ENCODE measurements at regions not wholly inside any gene's neighbourhood (a gene's known extent, or its start where the extent isn't known, plus 50 kb on each side); places are given as distances from the start of the nearest gene placed in this dataset.
A peak's percentile ranks its signal among the peaks of the same experiment; 100 is the strongest.

- Histone ChIP-seq H3K4me1 (ENCODE audit: insufficient read depth, low read length) (peaks cover 9% of the 10 kb centered on the region), H3K79me2 (ENCODE audit: insufficient read depth, low read length) (no peaks in the 10 kb centered on the region), H3K4me2 (ENCODE audit: low read length) (peak overlapping the region; percentile 74), H3K4me3 (ENCODE audit: insufficient read depth, low read depth, low read length) (no peak overlapping the region), H4K20me1 (ENCODE audit: insufficient read depth, low read length) (no peaks in the 10 kb centered on the region), H3K27me3 (ENCODE audit: insufficient read depth, low read length) (no peaks in the 10 kb centered on the region), H3K9me3 (ENCODE audit: insufficient read depth, low read depth, low read length) (no peaks in the 10 kb centered on the region), H3K36me3 (ENCODE audit: insufficient read depth, low read length) (no peaks in the 10 kb centered on the region), H2AFZ (ENCODE audit: low read depth, low read length) (no peak overlapping the region), H3K9ac (ENCODE audit: low read length) (no peak overlapping the region), H3K27ac (ENCODE audit: low read depth, low read length) (peak overlapping the region; percentile 92)
- Mint-ChIP-seq H3K4me3 (ENCODE audit: unreplicated experiment) (no peak overlapping the region), H3K4me1 (ENCODE audit: low read depth, unreplicated experiment) (peaks cover 31% of the 10 kb centered on the region), H3K36me3 (ENCODE audit: low read depth, unreplicated experiment) (no peaks in the 10 kb centered on the region), H3K27ac (ENCODE audit: unreplicated experiment) (peak overlapping the region; percentile 92), H3K27me3 (ENCODE audit: low read depth, unreplicated experiment) (no peaks in the 10 kb centered on the region), H3K9me3 (ENCODE audit: unreplicated experiment) (peaks cover under 1% of the 10 kb centered on the region)
- FAIRE-seq (no peak), DNase-seq (ENCODE audit: low read depth) (no peak)
- TF ChIP-seq CTCF (IDR thresholded peaks at IDR 0.05; ENCODE audit: insufficient read depth, low read depth, low read length) (no peak), EZH2 (IDR thresholded peaks at IDR 0.05; ENCODE audit: insufficient read depth, low read length) (no peak)
Measured at GRCh38 chr2:65577654-65578053, 145.3 kb upstream of the SPRED2 start.

GRCh38 chr2:65576861-65577601 lies 144.6 kb upstream of the SPRED2 start:
- Histone ChIP-seq H3K9me3 (ENCODE audit: insufficient read depth, low read depth, low read length) (no peaks in the 10 kb centered on the region), H3K27me3 (ENCODE audit: insufficient read depth, low read length) (no peaks in the 10 kb centered on the region), H3K4me3 (ENCODE audit: insufficient read depth, low read depth, low read length) (peak overlapping the region; percentile 12), H4K20me1 (ENCODE audit: insufficient read depth, low read length) (no peaks in the 10 kb centered on the region), H3K4me2 (ENCODE audit: low read length) (peak overlapping the region; percentile 74), H2AFZ (ENCODE audit: low read depth, low read length) (peak overlapping the region; percentile 13), H3K79me2 (ENCODE audit: insufficient read depth, low read length) (no peaks in the 10 kb centered on the region), H3K4me1 (ENCODE audit: insufficient read depth, low read length) (peaks cover 9% of the 10 kb centered on the region), H3K27ac (ENCODE audit: low read depth, low read length) (peak overlapping the region; percentile 92), H3K36me3 (ENCODE audit: insufficient read depth, low read length) (no peaks in the 10 kb centered on the region), H3K9ac (ENCODE audit: low read length) (peak overlapping the region; percentile 70)
- TF ChIP-seq EZH2 (IDR thresholded peaks at IDR 0.05; ENCODE audit: insufficient read depth, low read length) (no peak), CTCF (IDR thresholded peaks at IDR 0.05; ENCODE audit: insufficient read depth, low read depth, low read length) (no peak)
- Mint-ChIP-seq H3K4me1 (ENCODE audit: low read depth, unreplicated experiment) (peaks cover 31% of the 10 kb centered on the region), H3K4me3 (ENCODE audit: unreplicated experiment) (peak overlapping the region; percentile 15), H3K27me3 (ENCODE audit: low read depth, unreplicated experiment) (no peaks in the 10 kb centered on the region), H3K9me3 (ENCODE audit: unreplicated experiment) (no peaks in the 10 kb centered on the region), H3K36me3 (ENCODE audit: low read depth, unreplicated experiment) (no peaks in the 10 kb centered on the region), H3K27ac (ENCODE audit: unreplicated experiment) (peak overlapping the region; percentile 92)
- peak; percentile 95 for DNase-seq (ENCODE audit: low read depth)
- FAIRE-seq: peak; percentile 64

- FAIRE-seq: no peak
- no peaks in the 10 kb centered on the region for H4K20me1 ChIP-seq (ENCODE audit: insufficient read depth, low read length)
Measured at GRCh38 chr2:65576278-65576677, 143.9 kb upstream of the SPRED2 start.

More at GRCh38 chr2:65576278-65576677, 143.9 kb upstream of the SPRED2 start:
- no peak overlapping the region for H3K4me3 ChIP-seq (ENCODE audit: insufficient read depth, low read depth, low read length)
- H3K9me3 Mint-ChIP-seq (ENCODE audit: unreplicated experiment): no peaks in the 10 kb centered on the region
- H3K36me3 ChIP-seq (ENCODE audit: insufficient read depth, low read length): no peaks in the 10 kb centered on the region
- peak overlapping the region; percentile 74 for H3K4me2 ChIP-seq (ENCODE audit: low read length)
- H3K27ac ChIP-seq (ENCODE audit: low read depth, low read length): peak overlapping the region; percentile 92
- H3K4me1 ChIP-seq (ENCODE audit: insufficient read depth, low read length): peaks cover 9% of the 10 kb centered on the region
- H3K9me3 ChIP-seq (ENCODE audit: insufficient read depth, low read depth, low read length): no peaks in the 10 kb centered on the region
- H3K79me2 ChIP-seq (ENCODE audit: insufficient read depth, low read length): no peaks in the 10 kb centered on the region
- H3K4me1 Mint-ChIP-seq (ENCODE audit: low read depth, unreplicated experiment): peaks cover 31% of the 10 kb centered on the region
- H3K27me3 ChIP-seq (ENCODE audit: insufficient read depth, low read length): no peaks in the 10 kb centered on the region
- no peak for DNase-seq (ENCODE audit: low read depth)
- no peaks in the 10 kb centered on the region for H3K27me3 Mint-ChIP-seq (ENCODE audit: low read depth, unreplicated experiment)
- TF ChIP-seq EZH2 (IDR thresholded peaks at IDR 0.05; ENCODE audit: insufficient read depth, low read length): no peak
- no peak for TF ChIP-seq CTCF (IDR thresholded peaks at IDR 0.05; ENCODE audit: insufficient read depth, low read depth, low read length)
- H3K27ac Mint-ChIP-seq (ENCODE audit: unreplicated experiment): peak overlapping the region; percentile 92
- H3K9ac ChIP-seq (ENCODE audit: low read length): peak overlapping the region; percentile 70
- no peaks in the 10 kb centered on the region for H3K36me3 Mint-ChIP-seq (ENCODE audit: low read depth, unreplicated experiment)
- H3K4me3 Mint-ChIP-seq (ENCODE audit: unreplicated experiment): no peak overlapping the region
- peak overlapping the region; percentile 13 for H2AFZ ChIP-seq (ENCODE audit: low read depth, low read length)
